SW 1271 (cell line): ENCODE measurements at regions not wholly inside any gene's neighbourhood (a gene's known extent, or its start where the extent isn't known, plus 50 kb on each side); places are given as distances from the start of the nearest gene placed in this dataset.

Experiments used
- DNase-seq, 2 experiments: peaks; one replicate each; lab custom pipeline; 2025; lab: John Stamatoyannopoulos, UW

DNA sequence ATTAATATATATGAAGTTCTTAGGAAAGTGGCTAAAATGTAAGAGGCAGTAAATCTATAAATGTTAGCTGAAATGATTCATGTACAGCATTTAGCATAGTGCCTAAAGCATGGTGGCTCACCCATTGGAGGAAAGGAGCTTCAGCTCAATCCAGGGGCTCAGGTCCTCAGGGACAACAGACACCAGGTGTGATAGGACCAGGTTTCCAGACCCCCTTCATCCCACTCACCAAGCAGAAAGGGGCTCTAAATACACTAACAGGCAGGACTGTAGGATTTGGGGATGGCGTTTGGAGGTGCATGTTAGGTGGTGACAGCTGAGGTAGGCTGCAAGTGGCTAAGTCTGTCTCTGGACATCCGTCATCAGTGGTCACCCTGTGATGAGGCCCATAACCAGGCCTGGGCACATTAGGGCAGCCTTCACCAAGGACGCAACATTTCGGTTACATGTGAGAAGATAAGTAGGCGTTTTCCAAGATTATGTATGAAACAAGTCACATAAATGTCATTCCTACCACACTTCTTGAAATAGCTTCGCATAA lies 233.1 kb downstream of the C1orf94 start:
- no peak for DNase-seq

DNA sequence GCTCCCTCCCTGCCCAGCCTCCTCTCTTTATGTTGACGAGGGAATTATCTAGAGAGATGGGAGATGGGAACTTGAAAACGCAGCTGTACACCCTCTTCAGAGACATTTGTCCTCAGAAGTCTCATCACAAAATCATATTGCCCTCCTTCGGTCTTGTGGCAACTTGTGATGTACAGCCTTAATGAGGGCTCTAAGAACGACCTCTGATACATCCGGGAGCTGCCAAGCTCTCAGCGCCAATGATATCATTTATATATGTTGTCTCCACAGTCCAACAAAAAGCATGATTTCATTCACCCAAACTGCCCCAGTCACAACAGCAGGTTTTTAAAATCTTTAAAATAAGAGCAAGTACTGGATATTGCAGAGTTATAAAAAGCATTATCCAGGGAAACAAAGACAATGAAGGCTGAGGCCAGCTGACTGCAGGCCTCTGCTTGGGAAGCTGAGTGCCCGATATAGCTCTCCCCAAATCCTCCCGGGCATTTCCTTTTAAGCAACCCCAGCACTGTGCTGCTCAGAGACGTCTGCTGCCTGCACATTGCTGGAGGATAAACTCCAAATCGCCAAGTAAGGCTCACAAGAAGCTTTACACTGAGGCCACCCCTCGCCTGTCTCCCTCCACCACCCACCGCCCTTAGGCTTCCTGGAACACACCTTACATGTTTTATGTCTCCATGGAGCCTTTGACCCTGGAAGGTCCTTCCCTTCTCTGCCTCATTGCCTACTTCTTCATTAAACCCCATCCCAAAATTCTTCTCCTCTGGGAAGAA lies 236.1 kb downstream of the C1orf94 start:
- DNase-seq, result no peak

DNA sequence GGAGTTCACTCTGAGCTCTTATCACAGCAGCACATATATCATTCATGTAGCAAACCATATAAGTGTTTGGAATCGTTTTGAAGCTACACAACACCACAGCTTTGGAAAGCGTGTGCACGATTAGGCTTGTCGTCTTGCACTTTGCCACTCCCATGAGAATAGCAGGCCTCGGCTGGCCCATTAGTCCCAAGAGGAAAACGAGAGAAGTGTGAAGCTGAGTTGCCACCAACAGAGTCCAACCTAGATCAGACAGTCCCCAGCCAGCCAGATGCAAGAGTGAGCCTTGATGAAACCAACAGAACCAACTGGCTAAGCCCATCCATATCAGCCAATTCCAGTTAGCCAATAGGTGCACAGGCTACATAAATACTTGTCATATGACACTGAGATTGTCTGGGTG lies 238.4 kb downstream of the C1orf94 start:
- no peak for DNase-seq

DNA sequence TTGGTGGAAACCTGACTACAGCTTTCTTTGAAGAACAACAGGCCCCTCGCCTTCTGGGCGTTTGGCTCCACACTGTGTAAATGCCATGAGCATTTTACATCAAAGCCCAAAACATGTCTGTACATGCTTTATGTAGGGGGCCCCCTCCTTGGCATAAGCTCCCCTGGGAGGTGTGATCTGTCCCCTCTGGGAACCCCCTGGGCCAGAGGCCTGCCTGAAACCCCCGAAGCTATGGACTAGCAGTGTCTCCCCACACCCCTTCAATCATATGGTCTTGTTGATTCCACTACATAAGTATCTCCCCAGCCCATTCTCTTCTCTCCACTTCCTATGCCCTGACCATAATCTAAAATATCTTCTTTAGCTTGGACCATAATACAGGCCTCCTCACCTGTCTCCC lies 241.5 kb downstream of the C1orf94 start:
- DNase-seq, result no peak

DNA sequence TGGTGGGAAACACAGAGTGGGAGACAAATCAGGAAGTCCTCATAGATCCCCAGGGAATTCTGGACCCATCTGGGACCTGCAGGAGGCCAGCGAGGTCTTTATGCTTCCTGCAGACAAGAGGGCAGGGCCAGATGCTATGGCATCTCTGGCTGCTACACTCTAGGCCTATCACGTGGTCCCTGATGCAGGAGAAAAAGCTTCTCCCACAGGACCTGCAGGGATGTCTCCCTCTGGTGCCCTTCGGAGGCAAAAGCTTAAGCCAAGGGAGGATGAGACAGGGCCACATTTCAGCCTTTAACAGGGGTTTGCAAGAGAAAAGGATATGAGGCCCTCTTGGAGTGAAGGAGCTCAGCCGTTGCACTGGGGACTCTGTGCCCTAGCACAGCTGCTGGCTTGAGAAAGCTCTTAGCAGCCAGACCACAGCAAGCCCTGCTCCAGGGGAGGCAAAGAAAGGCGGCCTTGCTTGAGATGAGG lies 243.0 kb downstream of the C1orf94 start:
- peak in 1 of 2 experiments; percentile 4 for DNase-seq

DNA sequence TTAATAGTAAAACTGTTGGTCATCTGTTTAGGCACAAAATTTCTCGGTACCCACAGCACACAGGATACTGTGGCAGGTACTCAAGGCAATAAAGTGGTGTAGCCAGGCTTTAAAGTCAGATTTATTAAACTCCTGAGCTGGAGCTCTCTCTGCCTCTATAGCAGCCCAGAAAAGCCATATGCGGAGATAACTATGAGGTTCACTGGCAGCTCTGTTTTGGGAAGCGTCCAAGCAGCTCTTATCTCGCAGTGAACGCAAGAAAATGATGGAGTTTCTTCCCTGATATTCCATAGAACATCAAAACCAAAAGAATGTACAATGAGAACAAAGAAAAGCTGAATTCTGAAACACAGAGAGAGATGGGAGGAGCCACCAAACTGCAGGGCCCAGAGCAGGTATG lies 248.3 kb downstream of the C1orf94 start:
- DNase-seq, result no peak

DNA sequence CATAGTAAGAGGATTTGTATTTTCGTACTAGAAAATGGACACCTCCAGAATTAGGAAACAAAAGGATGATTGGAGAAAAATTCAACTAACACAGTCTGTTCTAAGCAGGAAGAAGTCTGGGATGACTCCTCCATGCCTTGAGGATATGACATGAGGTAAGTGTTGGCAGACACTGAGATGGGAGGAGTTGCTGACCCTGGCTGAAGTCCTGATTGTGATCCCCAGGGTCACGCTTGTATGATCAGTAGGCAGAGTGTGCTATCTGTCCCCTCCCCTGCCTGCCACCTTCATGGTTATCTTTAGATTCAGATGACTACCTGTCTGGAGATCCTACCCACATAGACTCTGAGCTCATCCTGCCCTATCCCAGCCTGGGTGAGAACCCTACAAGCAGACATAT lies 249.1 kb downstream of the C1orf94 start:
- no peak for DNase-seq

DNA sequence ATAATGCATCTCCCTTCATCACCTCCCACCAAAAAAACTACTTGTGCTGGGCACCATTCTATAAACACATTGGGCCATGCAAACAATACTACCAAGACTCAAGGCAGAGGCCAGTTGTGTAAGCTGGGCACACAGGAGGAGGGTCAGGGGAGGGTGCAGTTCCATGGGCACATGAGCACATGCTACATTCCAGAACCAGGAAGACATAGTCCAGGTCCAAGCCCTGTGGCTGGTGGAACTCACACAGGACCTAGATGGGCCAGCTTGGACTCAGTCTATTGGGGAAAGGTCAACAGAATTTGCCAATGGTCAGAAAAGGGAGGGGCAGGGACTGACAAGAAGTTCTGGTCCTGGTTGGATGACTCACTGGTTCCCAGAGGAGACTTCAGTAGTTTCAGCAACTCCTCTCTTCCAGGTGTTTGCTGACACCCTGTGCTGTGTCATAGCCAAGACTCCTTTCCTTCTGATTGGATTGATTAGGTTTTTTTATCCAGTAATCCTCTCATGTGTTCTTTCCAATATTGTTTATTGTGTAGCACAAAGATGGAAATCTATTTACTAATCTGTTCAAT lies 249.7 kb downstream of the C1orf94 start:
- no peak for DNase-seq

DNA sequence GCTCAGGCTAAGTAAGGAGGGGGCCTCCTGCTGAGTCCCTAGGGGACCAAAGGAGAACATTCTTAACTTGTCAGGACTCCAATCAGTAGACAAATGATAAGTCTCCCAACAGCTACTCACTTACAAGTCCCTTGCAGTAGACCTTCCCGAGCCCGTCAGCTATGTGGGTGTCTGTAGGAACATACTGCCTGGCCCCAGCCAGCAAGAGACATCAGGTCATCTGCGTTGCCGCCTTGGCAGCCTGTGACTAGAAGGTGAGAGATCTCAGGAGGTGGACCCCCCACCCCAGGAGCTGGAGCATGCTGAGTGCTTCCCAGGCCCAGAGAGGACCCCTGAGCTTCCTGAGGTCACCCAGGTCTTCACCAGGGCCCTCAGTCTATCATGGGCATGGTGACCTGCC lies 250.5 kb downstream of the C1orf94 start:
- DNase-seq, result no peak

DNA sequence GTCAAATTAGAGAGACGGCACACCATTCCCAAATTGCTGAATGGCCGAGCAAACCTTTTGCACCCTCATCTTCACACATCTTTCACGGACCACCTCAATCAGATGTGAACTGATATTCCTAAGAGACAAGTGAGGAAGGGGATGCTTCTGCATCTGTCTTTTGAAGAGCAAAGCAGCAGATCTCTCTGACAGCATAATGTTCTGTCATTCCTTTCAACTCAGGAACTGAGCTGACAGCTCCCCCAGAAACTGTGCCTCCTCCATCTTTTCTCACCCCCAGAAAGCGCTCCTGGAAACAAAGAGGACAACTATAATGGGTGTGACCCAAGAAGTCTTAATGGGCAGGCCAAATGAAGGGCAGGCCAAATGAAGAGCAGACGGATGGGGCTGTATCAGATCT lies 256.4 kb downstream of the C1orf94 start:
- no peak for DNase-seq

DNA sequence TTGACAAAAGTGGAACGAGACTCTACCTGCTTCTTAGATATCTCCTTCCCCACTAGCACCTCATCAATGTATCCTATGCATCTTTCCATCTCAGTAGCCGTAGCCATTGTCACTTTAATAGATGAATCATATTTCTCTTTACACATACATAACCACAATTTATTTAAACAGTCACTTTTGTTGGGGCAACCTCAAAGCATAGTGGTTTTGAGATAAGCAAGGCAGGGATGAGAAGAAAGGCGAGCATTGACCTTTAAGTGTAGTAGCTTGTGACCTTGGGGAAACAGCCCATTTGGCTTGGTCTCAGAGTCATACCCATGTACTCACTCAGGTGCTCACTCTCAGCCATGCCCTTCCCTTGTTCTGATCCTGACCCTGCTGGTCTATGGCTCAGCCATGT lies 260.1 kb downstream of the C1orf94 start:
- no peak for DNase-seq

DNA sequence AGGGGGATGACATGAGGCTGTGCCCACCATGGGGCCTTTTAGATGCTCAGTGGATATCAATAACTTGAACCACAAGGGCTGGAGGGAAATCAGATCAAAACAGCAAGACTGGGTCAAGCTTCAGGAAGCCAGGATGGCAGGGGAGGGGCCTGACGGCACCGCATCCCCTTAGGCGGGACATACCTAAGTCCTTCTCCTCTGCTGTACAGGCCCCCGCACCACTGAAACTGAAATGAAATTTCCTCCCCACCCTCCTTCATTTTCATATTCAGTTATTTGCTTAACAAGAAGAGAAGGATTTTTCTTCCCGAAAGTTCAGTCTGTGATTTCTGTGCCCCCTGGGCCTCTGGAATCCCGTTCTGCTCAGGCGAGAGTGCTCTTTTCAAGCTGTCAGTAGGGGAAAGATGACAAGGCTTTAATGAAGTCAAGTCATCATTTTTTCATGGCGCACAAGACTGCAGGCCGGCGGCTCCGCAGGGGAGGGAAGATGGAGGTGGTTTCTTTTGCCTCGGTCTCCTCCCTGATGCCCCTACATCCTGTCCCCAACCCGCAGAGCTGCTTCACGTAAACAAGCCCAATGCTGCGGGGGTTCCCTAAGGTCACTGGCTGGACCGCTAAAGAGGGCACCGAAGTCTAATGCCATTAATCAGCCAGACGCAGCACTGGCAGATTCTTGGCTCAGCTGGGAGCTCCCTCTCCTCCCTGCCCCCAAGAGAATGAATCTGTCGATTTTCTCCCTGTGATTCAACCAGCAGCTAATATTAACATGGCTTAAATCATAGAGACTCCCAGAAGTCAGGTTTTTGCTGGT lies 264.8 kb downstream of the C1orf94 start:
- DNase-seq, result no peak

DNA sequence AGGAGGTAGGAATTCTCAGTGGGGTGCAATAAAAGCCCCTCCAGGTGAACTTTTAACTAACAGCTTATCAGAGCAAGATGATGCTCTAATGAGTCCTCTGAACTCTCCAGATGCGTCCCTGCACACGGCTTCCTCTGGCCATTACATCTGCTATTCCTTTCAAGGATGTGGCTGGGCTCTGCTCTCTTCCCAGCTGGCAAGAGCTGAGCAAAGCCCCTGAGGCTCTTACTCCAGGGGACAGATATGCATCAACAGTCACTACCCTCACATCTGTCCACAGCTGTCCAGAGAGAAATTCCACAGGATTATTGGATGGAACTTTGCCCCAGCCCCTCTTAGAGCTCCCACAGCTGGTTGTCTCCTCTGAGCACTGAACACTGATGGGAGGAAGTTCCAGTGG lies 267.8 kb downstream of the C1orf94 start:
- no peak for DNase-seq

DNA sequence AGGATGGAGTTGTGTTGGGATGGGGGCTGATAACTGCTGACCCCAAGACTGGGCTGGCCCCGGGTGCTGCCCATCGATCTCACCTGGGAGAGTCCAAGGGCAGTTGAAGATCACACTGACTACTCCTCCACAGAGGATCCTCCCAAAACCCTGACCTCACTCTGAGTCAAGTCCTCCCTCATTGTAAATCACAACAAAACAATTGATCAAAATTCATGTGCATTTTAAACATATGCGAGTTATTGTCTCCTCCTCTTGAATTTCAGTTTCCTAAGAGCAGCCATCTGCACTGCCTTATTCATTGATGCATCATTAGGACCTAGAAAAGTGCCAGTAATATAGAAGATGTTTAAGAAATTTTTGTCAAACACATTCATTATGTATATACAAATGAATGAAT lies 273.6 kb downstream of the C1orf94 start:
- DNase-seq, result no peak

DNA sequence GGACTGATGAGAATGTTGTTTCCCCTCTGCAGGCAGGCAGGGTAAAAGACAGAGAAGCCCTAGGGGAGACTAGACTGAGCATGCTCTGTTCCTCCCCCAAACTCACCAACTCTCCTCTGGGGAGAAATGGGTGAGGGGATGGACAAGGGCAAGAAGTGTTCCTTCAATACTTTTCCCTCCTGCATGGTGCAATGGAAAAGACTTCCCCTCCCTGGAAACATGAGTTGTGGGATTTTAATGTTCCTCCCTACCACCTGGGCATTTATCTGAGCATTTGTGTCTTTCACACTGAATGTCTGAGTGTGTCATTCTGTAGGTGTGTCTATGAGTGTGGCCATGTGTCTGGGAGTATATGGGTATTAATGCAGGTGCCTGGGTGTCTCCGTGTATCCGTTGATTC lies 275.7 kb downstream of the C1orf94 start:
- DNase-seq, result no peak

DNA sequence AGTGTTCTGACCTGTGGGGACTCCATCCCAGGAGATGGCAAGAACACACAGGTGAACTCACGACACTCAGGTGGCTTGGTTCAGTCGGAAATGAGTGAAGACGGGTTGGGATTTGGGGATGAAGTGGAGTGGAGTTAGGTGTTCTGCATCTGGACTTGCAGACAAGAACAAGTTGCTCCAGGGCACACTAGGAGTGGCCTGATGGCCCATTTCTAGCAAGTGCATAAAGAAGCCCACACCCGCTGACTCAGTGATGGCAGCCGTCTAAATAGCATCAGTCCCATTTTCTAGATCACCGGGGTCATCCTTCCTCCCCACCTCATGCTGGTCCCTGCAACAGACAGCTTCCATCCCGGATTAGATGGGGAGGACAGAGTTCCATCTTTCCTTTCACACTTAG lies 278.4 kb downstream of the C1orf94 start:
- DNase-seq, result no peak

DNA sequence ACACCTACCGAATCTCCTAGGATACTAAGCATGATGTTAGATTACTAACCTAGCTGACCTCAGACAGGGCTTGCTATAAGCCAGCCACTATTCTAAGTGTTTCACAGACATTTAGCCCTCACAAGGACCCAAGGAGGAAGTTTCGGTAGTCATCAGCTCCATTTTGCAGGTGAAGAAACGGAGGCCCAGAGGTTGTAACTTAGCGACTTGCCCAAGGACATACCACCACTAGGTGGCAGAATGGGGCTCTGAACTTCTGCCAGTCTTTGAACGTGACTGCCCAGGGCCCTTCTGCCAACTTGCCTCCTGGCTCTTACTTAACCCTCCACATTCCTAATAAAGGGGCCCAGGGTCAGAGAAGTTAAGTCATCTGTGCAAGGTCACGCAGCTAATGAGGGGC lies 283.5 kb downstream of the C1orf94 start:
- peak in 1 of 2 experiments; percentile 9 for DNase-seq

DNA sequence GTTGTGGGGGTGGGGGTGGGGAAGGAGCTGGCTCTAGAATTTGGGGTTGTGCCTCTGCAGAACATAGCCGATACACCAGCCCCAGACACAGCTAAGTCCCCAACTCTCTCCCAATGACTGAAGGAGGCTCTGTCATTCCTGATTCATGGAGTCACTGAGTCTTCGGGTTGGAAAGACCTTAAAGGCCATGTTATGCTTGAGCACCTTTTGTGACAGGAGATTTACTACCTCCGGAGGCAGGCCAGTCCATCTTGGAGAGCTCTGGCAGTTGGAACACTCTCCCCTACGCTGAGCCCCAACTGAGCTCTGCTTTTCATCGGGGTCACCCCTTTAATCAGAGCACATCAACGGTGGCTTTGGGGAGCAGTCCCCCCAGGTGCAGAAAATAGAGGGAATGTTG lies 284.4 kb upstream of the GJB5 start:
- no peak for DNase-seq

DNA sequence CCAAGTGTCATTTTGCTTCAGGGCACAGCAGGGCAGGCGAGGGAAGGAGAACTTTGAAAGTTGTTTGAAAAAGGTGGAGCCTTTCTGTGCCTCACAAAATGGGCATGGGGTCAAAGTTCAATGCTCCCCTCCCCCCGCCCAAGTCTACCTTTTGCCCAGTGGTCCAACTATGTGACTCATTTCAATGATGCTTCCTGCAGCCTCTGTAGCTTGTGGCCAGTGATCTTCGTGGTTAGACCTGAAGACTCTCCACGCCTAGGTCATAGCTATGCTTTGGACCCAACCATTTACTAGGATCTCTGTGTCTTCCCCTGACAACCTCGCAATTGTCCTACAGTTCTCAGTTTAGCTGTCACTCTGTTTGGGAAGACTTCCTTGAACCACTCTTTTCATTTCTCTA lies 280.3 kb upstream of the GJB5 start:
- no peak for DNase-seq

DNA sequence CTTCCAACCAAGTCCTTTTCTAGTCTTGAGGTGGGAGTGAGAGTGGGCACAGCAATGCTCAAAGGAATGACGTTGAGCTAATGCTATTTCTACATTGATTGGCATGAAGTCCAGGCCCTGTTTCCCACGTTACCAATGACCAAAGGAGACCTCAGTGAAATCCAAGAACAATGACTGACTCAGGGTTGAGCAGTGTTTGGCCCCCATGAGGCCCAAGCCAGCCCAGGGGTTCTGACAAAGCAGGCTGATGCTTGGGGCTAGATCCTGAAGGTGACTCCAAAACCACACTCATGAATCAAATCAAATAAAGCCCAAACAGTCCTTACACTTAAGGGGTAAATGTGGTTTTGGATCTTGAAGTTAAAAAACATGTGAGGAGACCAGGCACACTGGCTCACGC lies 278.5 kb upstream of the GJB5 start:
- no peak for DNase-seq

DNA sequence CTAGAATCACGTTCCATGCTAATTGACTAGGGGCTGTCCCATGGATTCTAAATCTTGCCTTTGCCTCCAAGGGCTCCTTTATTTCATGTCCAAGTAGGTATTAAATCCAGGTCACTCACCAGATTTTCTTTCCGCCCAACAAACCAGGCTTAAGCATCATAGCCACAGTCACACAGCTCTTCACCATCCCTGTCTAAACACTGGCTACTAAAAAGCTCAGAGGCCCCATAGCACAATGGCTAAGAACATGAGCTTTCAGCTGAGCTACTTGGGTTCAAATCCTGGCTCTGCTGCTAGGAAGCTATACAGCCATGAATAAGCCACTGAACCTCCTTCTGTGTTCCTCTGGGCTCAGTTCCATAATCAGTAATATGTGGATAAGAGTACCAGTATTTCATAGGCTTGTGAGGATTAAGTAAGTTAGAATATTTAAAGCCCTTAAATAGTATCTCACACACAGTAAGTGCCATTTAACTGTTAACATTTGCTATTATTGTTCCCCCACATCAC lies 277.2 kb upstream of the GJB5 start:
- DNase-seq, result no peak

DNA sequence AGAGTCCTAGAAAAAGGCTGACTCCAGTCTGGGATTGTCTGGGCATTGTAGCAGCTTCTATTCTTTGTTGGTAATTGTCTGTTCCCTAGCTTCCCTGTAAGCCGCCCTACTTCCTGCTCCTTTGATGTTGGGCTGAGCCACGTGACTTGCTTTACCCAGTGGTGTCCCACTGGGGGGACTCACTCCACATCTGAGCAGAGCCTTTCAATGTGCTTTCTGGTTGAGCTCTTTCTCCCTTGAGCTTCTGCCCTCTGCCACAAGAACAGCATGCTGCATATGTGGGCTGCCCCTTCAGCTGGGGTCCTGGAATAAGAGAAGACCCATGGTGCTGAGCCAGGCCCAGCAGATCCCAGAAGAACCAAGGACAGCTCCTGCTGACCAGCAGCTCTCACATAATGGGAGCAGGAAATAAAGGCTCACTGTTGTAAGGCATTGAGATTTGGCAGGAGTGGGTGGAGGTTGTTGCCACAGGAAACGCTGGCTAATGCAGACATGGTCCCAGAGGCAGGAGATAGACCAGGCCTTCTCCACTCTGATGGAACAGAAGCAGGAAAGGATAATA lies 276.3 kb upstream of the GJB5 start:
- DNase-seq, result no peak
